ENCODE measurements at regions not wholly inside any gene's neighbourhood (a gene's known extent, or its start where the extent isn't known, plus 50 kb on each side); places are given as distances from the start of the nearest gene placed in this dataset.

GRCh38 chr2:78541088-78541450, 484.4 kb upstream of the REG3G start:
- DNase-seq (ENCODE audit: low spot score): no peak
- H3K27ac Mint-ChIP-seq (ENCODE audit: unreplicated experiment): no peak overlapping the region
- TF ChIP-seq CTCF (IDR thresholded peaks at IDR 0.05; ENCODE audit: unreplicated experiment): no peak
- H3K4me3 Mint-ChIP-seq (ENCODE audit: unreplicated experiment): no peak overlapping the region
- no peaks in the 10 kb centered on the region for H3K36me3 Mint-ChIP-seq (ENCODE audit: low read depth, unreplicated experiment)
- no peaks in the 10 kb centered on the region for H3K4me1 Mint-ChIP-seq (ENCODE audit: unreplicated experiment)
- H3K27me3 Mint-ChIP-seq (ENCODE audit: unreplicated experiment): no peaks in the 10 kb centered on the region
- H3K9me3 Mint-ChIP-seq (ENCODE audit: unreplicated experiment): peaks cover 4% of the 10 kb centered on the region

GRCh38 chr2:78541451-78542267, 483.8 kb upstream of the REG3G start:
- no peak overlapping the region for H3K4me3 Mint-ChIP-seq (ENCODE audit: unreplicated experiment)
- H3K4me1 Mint-ChIP-seq (ENCODE audit: unreplicated experiment): no peaks in the 10 kb centered on the region
- H3K36me3 Mint-ChIP-seq (ENCODE audit: low read depth, unreplicated experiment): no peaks in the 10 kb centered on the region
- H3K27me3 Mint-ChIP-seq (ENCODE audit: unreplicated experiment): no peaks in the 10 kb centered on the region
- no peak for TF ChIP-seq CTCF (IDR thresholded peaks at IDR 0.05; ENCODE audit: unreplicated experiment)
- H3K27ac Mint-ChIP-seq (ENCODE audit: unreplicated experiment): no peak overlapping the region
- peaks cover 4% of the 10 kb centered on the region for H3K9me3 Mint-ChIP-seq (ENCODE audit: unreplicated experiment)
- no peak for DNase-seq (ENCODE audit: low spot score)

- no peaks in the 10 kb centered on the region for H3K9me3 Mint-ChIP-seq (ENCODE audit: unreplicated experiment)
- no peaks in the 10 kb centered on the region for H3K4me1 Mint-ChIP-seq (ENCODE audit: unreplicated experiment)
- no peaks in the 10 kb centered on the region for H3K36me3 Mint-ChIP-seq (ENCODE audit: low read depth, unreplicated experiment)
- no peak for TF ChIP-seq CTCF (IDR thresholded peaks at IDR 0.05; ENCODE audit: unreplicated experiment)
- no peak overlapping the region for H3K4me3 Mint-ChIP-seq (ENCODE audit: unreplicated experiment)
- peaks cover 1% of the 10 kb centered on the region for H3K27me3 Mint-ChIP-seq (ENCODE audit: unreplicated experiment)
- H3K27ac Mint-ChIP-seq (ENCODE audit: unreplicated experiment): no peak overlapping the region
- DNase-seq (ENCODE audit: low spot score): no peak
Measured at GRCh38 chr2:78546843-78547242, 478.7 kb upstream of the REG3G start.

- no peak for DNase-seq (ENCODE audit: low spot score)
- Mint-ChIP-seq H3K36me3 (ENCODE audit: low read depth, unreplicated experiment) (no peaks in the 10 kb centered on the region), H3K27ac (ENCODE audit: unreplicated experiment) (no peak overlapping the region), H3K4me3 (ENCODE audit: unreplicated experiment) (no peak overlapping the region), H3K4me1 (ENCODE audit: unreplicated experiment) (no peaks in the 10 kb centered on the region), H3K27me3 (ENCODE audit: unreplicated experiment) (peaks cover 3% of the 10 kb centered on the region), H3K9me3 (ENCODE audit: unreplicated experiment) (no peaks in the 10 kb centered on the region)
- TF ChIP-seq CTCF (IDR thresholded peaks at IDR 0.05; ENCODE audit: unreplicated experiment): no peak
Measured at GRCh38 chr2:78549766-78550165, 475.7 kb upstream of the REG3G start.

- no peaks in the 10 kb centered on the region for H3K9me3 Mint-ChIP-seq (ENCODE audit: unreplicated experiment)
- DNase-seq (ENCODE audit: low spot score): no peak
- H3K27ac Mint-ChIP-seq (ENCODE audit: unreplicated experiment): no peak overlapping the region
- no peak for TF ChIP-seq CTCF (IDR thresholded peaks at IDR 0.05; ENCODE audit: unreplicated experiment)
- H3K36me3 Mint-ChIP-seq (ENCODE audit: low read depth, unreplicated experiment): no peaks in the 10 kb centered on the region
- H3K4me1 Mint-ChIP-seq (ENCODE audit: unreplicated experiment): no peaks in the 10 kb centered on the region
- H3K27me3 Mint-ChIP-seq (ENCODE audit: unreplicated experiment): peaks cover 3% of the 10 kb centered on the region
- H3K4me3 Mint-ChIP-seq (ENCODE audit: unreplicated experiment): no peak overlapping the region
Measured at GRCh38 chr2:78553866-78554647, 471.4 kb upstream of the REG3G start.

All from endothelial cell (in vitro differentiated cells).